ENCODE measurements at regions not wholly inside any gene's neighbourhood (a gene's known extent, or its start where the extent isn't known, plus 50 kb on each side); places are given as distances from the start of the nearest gene placed in this dataset.

DNA sequence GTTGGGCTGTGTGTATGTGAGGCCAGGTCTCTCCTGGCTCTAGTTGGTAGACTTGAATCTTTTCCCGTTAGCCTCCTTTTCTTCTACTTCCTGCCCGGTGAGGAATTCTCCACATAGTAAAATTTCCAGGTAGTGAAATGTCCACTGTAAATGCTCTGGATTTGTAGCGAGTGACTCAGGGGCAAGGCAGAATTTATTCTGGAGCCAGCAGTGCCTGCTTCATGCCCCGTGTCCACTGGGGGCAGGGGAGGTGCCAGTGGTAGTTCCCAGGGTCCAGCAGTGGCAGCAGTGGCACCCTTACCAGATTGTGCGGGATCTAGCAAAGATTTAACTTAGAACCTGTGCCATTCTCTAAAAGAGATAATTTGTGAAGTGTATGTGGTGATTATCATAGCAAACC lies 74.5 kb upstream of the USP24 start:
- ChIA-PET POLR2A (no interaction called here), CTCF (interaction anchor here (1.7 kb wide), 1 partner anchor 1296 kb away, joined by 5 read pairs; no protein-coding TSS in a partner anchor)
- H3K9me3 ChIP-seq (ENCODE audit: control insufficient read depth, insufficient read depth, low read length): peaks cover 3% of the 10 kb centered on the region; the same call in 1 of the 2 replicates
- no peak overlapping the region for H3K27ac ChIP-seq (ENCODE audit: low read depth, low read length)
- TF ChIP-seq, protein P1, sequence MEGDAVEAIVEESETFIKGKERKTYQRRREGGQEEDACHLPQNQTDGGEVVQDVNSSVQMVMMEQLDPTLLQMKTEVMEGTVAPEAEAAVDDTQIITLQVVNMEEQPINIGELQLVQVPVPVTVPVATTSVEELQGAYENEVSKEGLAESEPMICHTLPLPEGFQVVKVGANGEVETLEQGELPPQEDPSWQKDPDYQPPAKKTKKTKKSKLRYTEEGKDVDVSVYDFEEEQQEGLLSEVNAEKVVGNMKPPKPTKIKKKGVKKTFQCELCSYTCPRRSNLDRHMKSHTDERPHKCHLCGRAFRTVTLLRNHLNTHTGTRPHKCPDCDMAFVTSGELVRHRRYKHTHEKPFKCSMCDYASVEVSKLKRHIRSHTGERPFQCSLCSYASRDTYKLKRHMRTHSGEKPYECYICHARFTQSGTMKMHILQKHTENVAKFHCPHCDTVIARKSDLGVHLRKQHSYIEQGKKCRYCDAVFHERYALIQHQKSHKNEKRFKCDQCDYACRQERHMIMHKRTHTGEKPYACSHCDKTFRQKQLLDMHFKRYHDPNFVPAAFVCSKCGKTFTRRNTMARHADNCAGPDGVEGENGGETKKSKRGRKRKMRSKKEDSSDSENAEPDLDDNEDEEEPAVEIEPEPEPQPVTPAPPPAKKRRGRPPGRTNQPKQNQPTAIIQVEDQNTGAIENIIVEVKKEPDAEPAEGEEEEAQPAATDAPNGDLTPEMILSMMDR (IDR thresholded peaks at IDR 0.05; ENCODE audit: low read depth, low read length): no peak; the same call in 1 of the 2 replicates
- H3K4me3 ChIP-seq (ENCODE audit: low read depth, low read length): no peak overlapping the region
- no peak for DNase-seq (ENCODE audit: low read depth, low spot score)
- H3K27me3 ChIP-seq (ENCODE audit: control insufficient read depth, insufficient read depth, low read length): no peaks in the 10 kb centered on the region

DNA sequence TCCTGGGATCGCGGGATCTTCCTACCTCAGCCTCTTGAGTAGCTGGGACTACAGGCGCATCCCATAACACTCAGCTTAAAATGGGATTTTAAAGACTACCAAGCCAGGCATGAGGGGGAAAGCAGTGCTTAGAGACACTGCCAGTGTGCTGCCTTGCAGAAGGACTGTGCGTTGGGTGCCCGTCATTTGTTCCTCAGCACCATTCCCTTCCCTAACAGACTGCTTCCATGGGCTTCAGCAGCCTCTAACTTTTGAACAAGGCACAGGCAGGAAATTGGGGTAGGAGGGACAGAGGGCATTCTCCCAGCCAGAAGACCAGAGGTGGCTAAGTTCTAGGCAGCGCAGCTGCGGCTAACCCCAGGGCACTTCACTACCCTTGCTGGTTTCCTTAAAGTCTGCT lies 73.9 kb upstream of the USP24 start:
- Histone ChIP-seq H3K4me3 (ENCODE audit: low read depth, low read length) (no peak overlapping the region), H3K27me3 (ENCODE audit: control insufficient read depth, insufficient read depth, low read length) (no peaks in the 10 kb centered on the region), H3K27ac (ENCODE audit: low read depth, low read length) (no peak overlapping the region), H3K9me3 (ENCODE audit: control insufficient read depth, insufficient read depth, low read length) (peaks cover 3% of the 10 kb centered on the region; the same call in 1 of the 2 replicates)
- TF ChIP-seq, protein P1 (IDR thresholded peaks at IDR 0.05; ENCODE audit: low read depth, low read length): no peak
- DNase-seq (ENCODE audit: low read depth, low spot score): no peak
- POLR2A ChIA-PET: no interaction called here
- CTCF ChIA-PET: interaction anchor here (1.1 to 1.7 kb wide), 2 partner anchors 11 to 1296 kb away, joined by 3 to 5 read pairs; no protein-coding TSS in a partner anchor

DNA sequence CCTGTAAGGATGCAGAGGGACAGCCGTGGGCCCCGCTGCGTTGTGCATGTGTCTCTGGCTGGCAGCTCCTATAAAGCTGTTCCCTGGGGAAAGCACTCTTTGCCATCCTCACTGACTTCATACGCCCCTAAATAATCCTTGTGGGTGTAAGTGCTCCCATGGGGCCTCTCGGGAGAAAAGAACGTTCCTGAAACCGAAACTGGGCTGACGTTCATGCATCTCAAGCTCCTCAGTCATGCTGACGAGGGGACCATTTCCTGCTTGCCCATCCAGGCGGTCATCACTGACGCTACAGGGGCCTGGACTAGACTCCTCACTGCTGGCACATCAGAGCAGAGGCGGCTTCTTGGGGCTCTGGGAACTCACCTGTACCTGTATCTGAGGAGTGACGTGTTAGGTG lies 73.1 kb upstream of the USP24 start:
- DNase-seq (ENCODE audit: low read depth, low spot score): no peak
- TF ChIP-seq, protein P1 (IDR thresholded peaks at IDR 0.05; ENCODE audit: low read depth, low read length): no peak
- Histone ChIP-seq H3K27me3 (ENCODE audit: control insufficient read depth, insufficient read depth, low read length) (no peaks in the 10 kb centered on the region), H3K27ac (ENCODE audit: low read depth, low read length) (no peak overlapping the region), H3K4me3 (ENCODE audit: low read depth, low read length) (no peak overlapping the region), H3K9me3 (ENCODE audit: control insufficient read depth, insufficient read depth, low read length) (peaks cover 3% of the 10 kb centered on the region; the same call in 1 of the 2 replicates)
- ChIA-PET POLR2A (no interaction called here), CTCF (interaction anchor here (1.0 to 1.7 kb wide), 4 partner anchors 10 to 1421 kb away, joined by 3 to 5 read pairs (median 4); no protein-coding TSS in a partner anchor)

DNA sequence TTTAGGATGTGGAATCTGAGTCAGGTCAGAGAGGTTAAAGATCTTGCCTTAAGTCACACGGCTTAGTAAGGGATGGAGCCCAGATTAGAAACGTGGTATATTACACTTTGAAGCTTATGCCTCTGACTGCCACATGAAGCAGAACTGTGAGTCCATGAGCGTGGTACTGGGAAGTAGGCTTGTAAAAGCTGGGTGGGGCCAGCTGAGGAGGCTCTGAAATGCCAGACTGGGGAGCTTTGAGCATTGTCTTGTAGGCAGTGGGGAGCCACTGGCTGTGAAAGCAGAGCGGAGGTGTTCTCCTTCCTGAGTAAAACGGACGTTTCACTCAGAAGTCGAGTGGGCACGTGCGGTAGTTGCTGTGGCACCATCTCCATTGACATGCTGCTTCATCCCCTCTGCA lies 72.6 kb upstream of the USP24 start:
- peaks cover 3% of the 10 kb centered on the region; the same call in 1 of the 2 replicates for H3K9me3 ChIP-seq (ENCODE audit: control insufficient read depth, insufficient read depth, low read length)
- H3K27ac ChIP-seq (ENCODE audit: low read depth, low read length): no peak overlapping the region
- DNase-seq (ENCODE audit: low read depth, low spot score): no peak
- TF ChIP-seq, protein P1 (IDR thresholded peaks at IDR 0.05; ENCODE audit: low read depth, low read length): no peak
- no peaks in the 10 kb centered on the region for H3K27me3 ChIP-seq (ENCODE audit: control insufficient read depth, insufficient read depth, low read length)
- ChIA-PET POLR2A (no interaction called here), CTCF (interaction anchor here (1.0 kb wide), 2 partner anchors 50 to 1421 kb away, joined by 3 to 4 read pairs; no protein-coding TSS in a partner anchor)
- H3K4me3 ChIP-seq (ENCODE audit: low read depth, low read length): no peak overlapping the region

DNA sequence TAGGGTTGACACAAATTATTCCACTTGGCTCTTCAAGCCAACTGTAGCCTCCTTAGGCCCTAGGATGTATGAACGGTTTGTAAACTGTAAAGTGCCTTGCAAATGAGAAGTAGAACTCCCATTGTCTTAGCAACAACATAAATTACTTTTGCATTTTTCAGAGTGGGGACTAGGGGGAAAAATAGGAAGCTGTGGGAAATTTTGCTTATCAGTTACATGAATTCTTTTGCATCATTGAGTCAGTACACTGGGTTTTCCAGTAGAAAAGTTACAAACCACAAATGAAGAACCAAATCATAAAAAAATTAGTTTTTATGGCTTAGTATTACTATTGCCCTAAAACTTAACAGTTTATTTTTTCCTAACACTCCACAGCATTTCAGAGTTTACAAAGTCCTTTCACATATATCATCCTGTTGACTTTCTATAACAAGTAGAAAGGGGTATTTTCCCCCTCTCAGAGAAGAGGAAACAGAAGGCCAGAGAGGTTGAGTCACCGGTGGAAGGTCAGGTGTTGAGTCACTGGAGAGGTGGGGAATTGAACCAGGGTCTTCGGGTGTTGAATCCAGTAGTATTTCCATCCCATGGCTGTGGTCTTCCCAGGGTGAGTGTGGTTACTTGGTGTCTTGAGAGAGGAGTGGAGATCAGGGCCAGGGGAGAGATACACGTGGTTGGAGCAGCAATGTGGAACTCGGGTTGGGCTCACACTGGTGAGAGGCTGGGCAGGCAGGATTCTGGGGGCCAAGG lies 71.9 kb upstream of the USP24 start:
- no peak for DNase-seq (ENCODE audit: low read depth, low spot score)
- H3K27me3 ChIP-seq (ENCODE audit: control insufficient read depth, insufficient read depth, low read length): no peaks in the 10 kb centered on the region
- TF ChIP-seq, protein P1 (IDR thresholded peaks at IDR 0.05; ENCODE audit: low read depth, low read length): no peak
- ChIA-PET CTCF (interaction anchor here (1.0 to 2.3 kb wide), 3 partner anchors 51 to 1298 kb away, joined by 3 to 11 read pairs (median 10); no protein-coding TSS in a partner anchor), POLR2A (no interaction called here)
- peaks cover 3% of the 10 kb centered on the region; the same call in 1 of the 2 replicates for H3K9me3 ChIP-seq (ENCODE audit: control insufficient read depth, insufficient read depth, low read length)
- H3K27ac ChIP-seq (ENCODE audit: low read depth, low read length): no peak overlapping the region
- H3K4me3 ChIP-seq (ENCODE audit: low read depth, low read length): no peak overlapping the region
